IMR-90 (cell line): ENCODE measurements at regions not wholly inside any gene's neighbourhood (a gene's known extent, or its start where the extent isn't known, plus 50 kb on each side); places are given as distances from the start of the nearest gene placed in this dataset.

Experiments
- CEBPB ChIP-seq: IDR thresholded peaks from 2 replicates; pipeline ENCODE4 v1.6.1; 2012; ENCODE audit warnings: low read depth, low read length, improper control_type of control experiment
- CHD1 ChIP-seq: IDR thresholded peaks from 2 replicates; pipeline ENCODE4 v1.6.1; 2012; ENCODE audit warnings: low read depth, low read length, improper control_type of control experiment
- MAFK ChIP-seq: IDR thresholded peaks from 2 replicates; pipeline ENCODE4 v1.6.1; 2012; ENCODE audit warnings: low read depth, low read length, improper control_type of control experiment
- MXI1 ChIP-seq: IDR thresholded peaks from 2 replicates; pipeline ENCODE4 v1.6.1; 2012; ENCODE audit warnings: low read depth, mild to moderate bottlenecking, low read length, moderate library complexity, borderline replicate concordance
- POLR2A ChIP-seq: IDR thresholded peaks from 2 replicates; pipeline ENCODE4 v1.6.1; 2012; ENCODE audit warnings: mild to moderate bottlenecking, low read depth, low read length
- RFX5 ChIP-seq: IDR thresholded peaks from 2 replicates; pipeline ENCODE4 v1.8.0; 2012; ENCODE audit warnings: low read depth, mild to moderate bottlenecking, low read length, moderate library complexity
- SMC3 ChIP-seq: fragments of 150-350 bp; IDR thresholded peaks from 2 replicates; pipeline ENCODE4 v1.6.1; 2016; ENCODE audit warnings: low read depth, mild to moderate bottlenecking, antibody characterized with exemption, low read length, moderate library complexity
- TF ChIP-seq, protein P1 (sequence below): conservative IDR thresholded peaks from 2 replicates; pipeline ENCODE4 v1.5.1; 2012; ENCODE audit warnings: mild to moderate bottlenecking, low read depth, low read length, improper control_type of control experiment
- TF ChIP-seq, protein P2 (sequence below): fragments of 150-350 bp; IDR thresholded peaks from 2 replicates; pipeline ENCODE4 v1.6.1; 2017; ENCODE audit warnings: mild to moderate bottlenecking, antibody characterized with exemption, low read length, low read depth

DNA sequence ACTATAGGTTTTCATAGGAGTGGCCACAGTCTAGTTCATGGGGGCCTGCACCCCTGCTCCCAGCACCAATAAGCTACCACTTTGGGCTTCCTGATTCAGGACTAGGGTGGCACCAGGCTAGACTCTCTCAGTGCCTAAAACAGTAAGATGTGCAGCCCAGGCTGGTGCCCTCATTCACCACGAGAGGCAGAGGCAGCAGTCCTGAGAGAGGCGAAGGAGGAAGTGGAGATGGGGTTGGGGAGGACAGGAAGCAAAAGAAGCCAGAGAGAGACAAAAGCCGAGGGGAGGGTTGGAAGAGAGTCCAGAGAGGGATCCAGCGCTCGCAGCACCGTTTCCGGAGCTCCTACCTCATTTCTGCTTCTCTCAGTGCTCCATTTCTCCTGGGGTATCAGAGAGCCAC is 180.9 kb downstream of the MED10 start:
- TF ChIP-seq POLR2A (no peak), CEBPB (no peak), MXI1 (no peak), MAFK (no peak), CHD1 (no peak), RFX5 (no peak), SMC3 (no peak)
- TF ChIP-seq, protein P1, sequence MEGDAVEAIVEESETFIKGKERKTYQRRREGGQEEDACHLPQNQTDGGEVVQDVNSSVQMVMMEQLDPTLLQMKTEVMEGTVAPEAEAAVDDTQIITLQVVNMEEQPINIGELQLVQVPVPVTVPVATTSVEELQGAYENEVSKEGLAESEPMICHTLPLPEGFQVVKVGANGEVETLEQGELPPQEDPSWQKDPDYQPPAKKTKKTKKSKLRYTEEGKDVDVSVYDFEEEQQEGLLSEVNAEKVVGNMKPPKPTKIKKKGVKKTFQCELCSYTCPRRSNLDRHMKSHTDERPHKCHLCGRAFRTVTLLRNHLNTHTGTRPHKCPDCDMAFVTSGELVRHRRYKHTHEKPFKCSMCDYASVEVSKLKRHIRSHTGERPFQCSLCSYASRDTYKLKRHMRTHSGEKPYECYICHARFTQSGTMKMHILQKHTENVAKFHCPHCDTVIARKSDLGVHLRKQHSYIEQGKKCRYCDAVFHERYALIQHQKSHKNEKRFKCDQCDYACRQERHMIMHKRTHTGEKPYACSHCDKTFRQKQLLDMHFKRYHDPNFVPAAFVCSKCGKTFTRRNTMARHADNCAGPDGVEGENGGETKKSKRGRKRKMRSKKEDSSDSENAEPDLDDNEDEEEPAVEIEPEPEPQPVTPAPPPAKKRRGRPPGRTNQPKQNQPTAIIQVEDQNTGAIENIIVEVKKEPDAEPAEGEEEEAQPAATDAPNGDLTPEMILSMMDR, result no peak
- TF ChIP-seq, protein P2, sequence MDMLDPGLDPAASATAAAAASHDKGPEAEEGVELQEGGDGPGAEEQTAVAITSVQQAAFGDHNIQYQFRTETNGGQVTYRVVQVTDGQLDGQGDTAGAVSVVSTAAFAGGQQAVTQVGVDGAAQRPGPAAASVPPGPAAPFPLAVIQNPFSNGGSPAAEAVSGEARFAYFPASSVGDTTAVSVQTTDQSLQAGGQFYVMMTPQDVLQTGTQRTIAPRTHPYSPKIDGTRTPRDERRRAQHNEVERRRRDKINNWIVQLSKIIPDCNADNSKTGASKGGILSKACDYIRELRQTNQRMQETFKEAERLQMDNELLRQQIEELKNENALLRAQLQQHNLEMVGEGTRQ, result no peak
